GM12878 (cell line): ENCODE measurements at regions not wholly inside any gene's neighbourhood (a gene's known extent, or its start where the extent isn't known, plus 50 kb on each side); places are given as distances from the start of the nearest gene placed in this dataset.

Experiments
- ATAC-seq: fragments of 200-7000 bp; cut with Tn5 transposase; 3 replicates; pipeline ENCODE4 v1.9.1; 2020; ENCODE audit warnings: mild to moderate bottlenecking, moderate library complexity
- BruUV-seq: library from RNA; stranded (reverse); fragments of 400-500 nt; replicated peaks from 2 replicates; lab custom pipeline; 2021; lab: Mats Ljungman, UMichigan
- CTCF ChIA-PET: fragments of 300-600 bp; sonication (Branson Sonifier 250); formaldehyde crosslinking; extraction: SDS; loops from one replicate; lab custom pipeline; 2021; ENCODE audit warnings: inconsistent platforms; lab: Yijun Ruan, JAX
- POLR2A ChIA-PET: fragments of 350-600 bp; formaldehyde crosslinking; extraction: SDS; loops from one replicate; lab custom pipeline; 2021; ENCODE audit warnings: inconsistent platforms; lab: Charles Lee
- RAD21 ChIA-PET: fragments of 300-600 bp; sonication (Branson Sonifier 250); formaldehyde crosslinking; loops from one replicate; lab custom pipeline; 2023; ENCODE audit warnings: antibody characterized with exemption; ENCODE audit not compliant: unreplicated experiment; lab: Charles Lee
- SMC1A ChIA-PET: fragments of 300-600 bp; sonication (Branson Sonifier 250); formaldehyde crosslinking; loops from one replicate; lab custom pipeline; 2023; ENCODE audit not compliant: unreplicated experiment, uncharacterized antibody; lab: Charles Lee
- DNase-seq: peaks from one replicate; pipeline ENCODE4 v3.0.0-alpha.2; 2011; ENCODE audit warnings: low read depth, low spot score
- FAIRE-seq: peaks from 3 replicates; lab custom pipeline; 2011; peaks lifted over from hg19 to GRCh38; lab: Jason Lieb, UNC
- H2AFZ ChIP-seq: 2 replicates; pipeline ENCODE4 v1.6.0; 2011; ENCODE audit warnings: low read depth, low read length, control low read depth; ENCODE audit not compliant: control insufficient read depth
- H3K27ac ChIP-seq: 2 replicates; pipeline ENCODE4 v1.5.1; 2011; ENCODE audit warnings: control low read depth; ENCODE audit not compliant: control insufficient read depth, insufficient read depth
- H3K27me3 ChIP-seq, 2 experiments: replicated peaks in 1 of 2; 2 replicates each; pipeline versions ENCODE4 v1.6.0 to v1.6.1; 2011; ENCODE audit warnings: low read length in 1 of 2; ENCODE audit not compliant: control insufficient read depth in 2 of 2, insufficient read depth in 2 of 2
- H3K36me3 ChIP-seq, 2 experiments: 2 replicates each; pipeline ENCODE4 v1.5.1; 2011; ENCODE audit warnings: low read length in 1 of 2; ENCODE audit not compliant: control insufficient read depth in 2 of 2, insufficient read depth in 2 of 2
- H3K4me1 ChIP-seq: 2 replicates; pipeline ENCODE4 v1.6.1; 2011; ENCODE audit warnings: mild to moderate bottlenecking, low read length, moderate library complexity, mixed read lengths; ENCODE audit not compliant: control insufficient read depth, insufficient read depth
- H3K4me2 ChIP-seq: 2 replicates; pipeline ENCODE4 v1.6.0; 2011; ENCODE audit warnings: control low read depth; ENCODE audit not compliant: control insufficient read depth, insufficient read depth
- H3K4me3 ChIP-seq: fragments of 200-600 bp; sonication (generic); 2 replicates; pipeline ENCODE4 v1.5.1; 2016
- H3K79me2 ChIP-seq: 2 replicates; pipeline ENCODE4 v1.6.0; 2011; ENCODE audit warnings: low read length; ENCODE audit not compliant: control insufficient read depth, insufficient read depth
- H3K9ac ChIP-seq: 2 replicates; pipeline ENCODE4 v1.8.0; 2011; ENCODE audit warnings: low read length, control low read depth, mixed read lengths; ENCODE audit not compliant: control insufficient read depth, insufficient read depth
- H3K9me3 ChIP-seq: replicated peaks from 3 replicates; pipeline ENCODE4 v1.5.1; 2011; ENCODE audit warnings: mild to moderate bottlenecking, low read length; ENCODE audit not compliant: control insufficient read depth, insufficient read depth
- H4K20me1 ChIP-seq: 2 replicates; pipeline ENCODE4 v1.6.0; 2011; ENCODE audit not compliant: control insufficient read depth, insufficient read depth
- CHD2 ChIP-seq: IDR thresholded peaks from 2 replicates; pipeline ENCODE4 v1.6.1; 2011; ENCODE audit warnings: low read depth, low read length, improper control_type of control experiment, borderline replicate concordance
- CREM ChIP-seq: IDR thresholded peaks from 2 replicates; pipeline ENCODE4 v1.6.1; 2014; ENCODE audit warnings: antibody characterized with exemption, low read depth
- CUX1 ChIP-seq: IDR thresholded peaks from 2 replicates; pipeline ENCODE4 v1.6.1; 2012; ENCODE audit warnings: improper control_type of control experiment, low read depth, low read length; ENCODE audit not compliant: insufficient replicate concordance
- ESRRA ChIP-seq: IDR thresholded peaks from 2 replicates; pipeline ENCODE4 v1.6.1; 2012; ENCODE audit warnings: mild to moderate bottlenecking, low read length, improper control_type of control experiment
- HDGF ChIP-seq: fragments of 450-650 bp; IDR thresholded peaks from 2 replicates; pipeline ENCODE4 v1.6.1; 2016; ENCODE audit warnings: antibody characterized with exemption
- KDM1A ChIP-seq: fragments of 200-600 bp; sonication (generic); IDR thresholded peaks from 2 replicates; pipeline ENCODE4 v1.6.1; 2016; ENCODE audit warnings: borderline replicate concordance
- MEF2B ChIP-seq: fragments of 450-650 bp; IDR thresholded peaks from 2 replicates; pipeline ENCODE4 v1.6.1; 2018; ENCODE audit warnings: mild to moderate bottlenecking, moderate library complexity; ENCODE audit not compliant: partially characterized antibody, poor library complexity, severe bottlenecking
- POLR2AphosphoS2 ChIP-seq: IDR thresholded peaks from 2 replicates; pipeline ENCODE4 v1.6.1; 2011; ENCODE audit warnings: low read depth, mild to moderate bottlenecking, low read length, improper control_type of control experiment, moderate library complexity
- POLR2AphosphoS5 ChIP-seq: IDR thresholded peaks from 2 replicates; pipeline ENCODE4 v1.6.1; 2011; ENCODE audit warnings: mild to moderate bottlenecking, low read length, inconsistent platforms
- RBBP5 ChIP-seq: fragments of 200-600 bp; sonication (generic); conservative IDR thresholded peaks from 2 replicates; pipeline ENCODE4 v1.6.1; 2016
- RELB ChIP-seq: fragments of 450-650 bp; IDR thresholded peaks from 2 replicates; pipeline ENCODE4 v1.6.1; 2017; ENCODE audit warnings: low read depth, mild to moderate bottlenecking, moderate library complexity
- USF1 ChIP-seq: IDR thresholded peaks from 2 replicates; pipeline ENCODE4 v1.6.1; 2011; ENCODE audit warnings: borderline replicate concordance, low read depth, mild to moderate bottlenecking, moderate library complexity, mixed read lengths, low read length; ENCODE audit not compliant: insufficient read depth; ENCODE audit errors: extremely low read length
- ZZZ3 ChIP-seq: IDR thresholded peaks from 2 replicates; pipeline ENCODE4 v1.6.1; 2011; ENCODE audit warnings: low read depth; ENCODE audit not compliant: control insufficient read depth, insufficient read length
- WGBS: methylation state at CpG from one replicate; pipeline ENCODE4 v1.1.6; 2016; ENCODE audit warnings: low lambda C conversion rate; ENCODE audit not compliant: insufficient replicate concordance, insufficient coverage; ENCODE audit errors: missing lambda C conversion rate; 5-methylcytosine and 5-hydroxymethylcytosine counted together
- in situ Hi-C: fragments of 300-500 bp; cut with MboI; formaldehyde crosslinking; loops from 9 replicates; pipeline ENCODE4 v1.14.3; 2018; ENCODE audit warnings: mixed read lengths
- intact Hi-C: fragments of 100-400 bp; cut with micrococcal nuclease; formaldehyde crosslinking; loops from one replicate; pipeline ENCODE4 v1.14.2; 2022; ENCODE audit not compliant: unreplicated experiment
- TF ChIP-seq, protein P1 (sequence below): fragments of 450-650 bp; IDR thresholded peaks from 2 replicates; pipeline ENCODE4 v1.6.1; 2017; ENCODE audit warnings: mild to moderate bottlenecking, low read depth, inconsistent platforms; ENCODE audit not compliant: poor library complexity, severe bottlenecking

- Histone ChIP-seq H4K20me1 (no peaks in the 10 kb centered on the region), H2AFZ (no peak overlapping the region), H3K27me3 (no peaks in the 10 kb centered on the region), H3K4me1 (no peaks in the 10 kb centered on the region), H3K36me3 (no peaks in the 10 kb centered on the region), H3K9ac (no peak overlapping the region), H3K79me2 (no peaks in the 10 kb centered on the region), H3K9me3 (no peaks in the 10 kb centered on the region), H3K27ac (no peak overlapping the region), H3K4me2 (no peak overlapping the region), H3K4me3 (no peak overlapping the region)
- ChIA-PET RAD21 (no interaction called here), SMC1A (no interaction called here), CTCF (no interaction called here), POLR2A (no interaction called here)
- ATAC-seq (no peak), FAIRE-seq (no peak), DNase-seq (no peak)
- 43% methylated on average over 1 of the region's 1 CpG for WGBS
- BruUV-seq = no TSS peak
- intact Hi-C loops = no loop called here
- in situ Hi-C loops = no loop called here
- TF ChIP-seq POLR2AphosphoS2 = no peak
- TF ChIP-seq CUX1 = no peak
- no peak for TF ChIP-seq USF1
- no peak for TF ChIP-seq HDGF
- no peak for TF ChIP-seq KDM1A
- no peak for TF ChIP-seq CREM
- no peak for TF ChIP-seq POLR2AphosphoS5
- no peak for TF ChIP-seq CHD2
- TF ChIP-seq RELB = no peak
- TF ChIP-seq RBBP5 = no peak
- TF ChIP-seq ZZZ3 = no peak
- TF ChIP-seq, protein P1, sequence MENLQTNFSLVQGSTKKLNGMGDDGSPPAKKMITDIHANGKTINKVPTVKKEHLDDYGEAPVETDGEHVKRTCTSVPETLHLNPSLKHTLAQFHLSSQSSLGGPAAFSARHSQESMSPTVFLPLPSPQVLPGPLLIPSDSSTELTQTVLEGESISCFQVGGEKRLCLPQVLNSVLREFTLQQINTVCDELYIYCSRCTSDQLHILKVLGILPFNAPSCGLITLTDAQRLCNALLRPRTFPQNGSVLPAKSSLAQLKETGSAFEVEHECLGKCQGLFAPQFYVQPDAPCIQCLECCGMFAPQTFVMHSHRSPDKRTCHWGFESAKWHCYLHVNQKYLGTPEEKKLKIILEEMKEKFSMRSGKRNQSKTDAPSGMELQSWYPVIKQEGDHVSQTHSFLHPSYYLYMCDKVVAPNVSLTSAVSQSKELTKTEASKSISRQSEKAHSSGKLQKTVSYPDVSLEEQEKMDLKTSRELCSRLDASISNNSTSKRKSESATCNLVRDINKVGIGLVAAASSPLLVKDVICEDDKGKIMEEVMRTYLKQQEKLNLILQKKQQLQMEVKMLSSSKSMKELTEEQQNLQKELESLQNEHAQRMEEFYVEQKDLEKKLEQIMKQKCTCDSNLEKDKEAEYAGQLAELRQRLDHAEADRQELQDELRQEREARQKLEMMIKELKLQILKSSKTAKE = no peak
- TF ChIP-seq MEF2B = no peak
- TF ChIP-seq ESRRA = no peak
These were observed 830.9 kb upstream of the GJE1 start for GRCh38 chr6:141301779-141302178.
